HCT116 (cell line): ENCODE measurements at regions not wholly inside any gene's neighbourhood (a gene's known extent, or its start where the extent isn't known, plus 50 kb on each side); places are given as distances from the start of the nearest gene placed in this dataset.
"Not testable (repeated sequence)": the region's sequence is repeated elsewhere in the genome, so short reads cannot be mapped to it uniquely, and the experiment has no call there.

Source experiments
- ATAC-seq: fragments of 200-7000 bp; cut with Tn5 transposase; 2 replicates; pipeline ENCODE4 v1.9.1; 2020; ENCODE audit warnings: mild to moderate bottlenecking, moderate library complexity
- BruUV-seq: library from RNA; stranded (reverse); fragments of 400-500 nt; replicated peaks from 2 replicates; lab custom pipeline; 2021; lab: Mats Ljungman, UMichigan
- CTCF ChIA-PET: fragments of 300-600 bp; sonication (Branson Sonifier 250); formaldehyde crosslinking; loops from one replicate; lab custom pipeline; 2021; ENCODE audit warnings: antibody characterized with exemption; lab: Charles Lee
- POLR2A ChIA-PET: fragments of 300-600, 350-600 bp; sonication (Branson Sonifier 250); formaldehyde crosslinking; loops from one replicate; lab custom pipeline; 2021; ENCODE audit warnings: antibody characterized with exemption; lab: Charles Lee
- RAD21 ChIA-PET, 2 experiments: fragments of 300-600 bp; sonication (Branson Sonifier 250); formaldehyde crosslinking; loops; one replicate each; lab custom pipeline; 2023; ENCODE audit warnings: low total read pairs in 2 of 2; ENCODE audit not compliant: uncharacterized antibody in 2 of 2, unreplicated experiment in 2 of 2, low non-redundant PET in 1 of 2; lab: Charles Lee
- DNase-seq: peaks from one replicate; pipeline ENCODE4 v3.0.0-alpha.2; 2010; ENCODE audit warnings: low read depth, low spot score
- H2AFZ ChIP-seq: fragments of 200-600 bp; shearing (Covaris generic), sonication (generic); 2 replicates; pipeline ENCODE4 v1.6.1; 2017; ENCODE audit warnings: low read depth, mixed run types, mixed read lengths, antibody characterized with exemption, low read length; ENCODE audit not compliant: poor library complexity, severe bottlenecking
- H3K27ac ChIP-seq: 2 replicates; pipeline ENCODE4 v1.5.1; 2012; ENCODE audit warnings: low read depth, low read length
- H3K27me3 ChIP-seq: fragments of 200-600 bp; sonication (generic); 2 replicates; pipeline ENCODE4 v1.6.1; 2016; ENCODE audit warnings: mixed run types, low read length, mixed read lengths; ENCODE audit not compliant: insufficient read depth
- H3K36me3 ChIP-seq, 2 experiments: fragments of 200-500 bp in 1 of 2; fragments of 200-600 bp in 1 of 2; sonication (Bioruptor generic) in 1 of 2; sonication (generic) in 1 of 2; 2 replicates each; pipeline versions ENCODE4 v1.5.1 to v1.6.1; 2014 to 2016; ENCODE audit warnings: low read length in 2 of 2, inconsistent platforms in 1 of 2, mixed read lengths in 1 of 2, mixed run types in 1 of 2; ENCODE audit not compliant: insufficient read depth in 2 of 2, control insufficient read depth in 1 of 2
- H3K4me1 ChIP-seq, 2 experiments: fragments of 200-600 bp in 1 of 2; sonication (generic) in 1 of 2; 2 replicates each; pipeline versions ENCODE4 v1.5.1 to v1.6.1; 2012 to 2017; ENCODE audit warnings: low read length in 2 of 2, inconsistent platforms in 1 of 2, mild to moderate bottlenecking in 1 of 2, mixed read lengths in 1 of 2, mixed run types in 1 of 2, moderate library complexity in 1 of 2; ENCODE audit not compliant: insufficient read depth in 2 of 2, control insufficient read depth in 1 of 2
- H3K4me2 ChIP-seq: fragments of 200-600 bp; sonication (generic); 2 replicates; pipeline ENCODE4 v1.6.1; 2017; ENCODE audit warnings: mixed run types, low read length, mixed read lengths
- H3K4me3 ChIP-seq, 2 experiments: fragments of 200-600 bp in 1 of 2; sonication (generic) in 1 of 2; replicated peaks in 1 of 2; 2 replicates each; pipeline ENCODE4 v1.5.1; 2011 to 2016; ENCODE audit warnings: low read length in 2 of 2, control low read depth in 1 of 2, low read depth in 1 of 2, mild to moderate bottlenecking in 1 of 2, mixed read lengths in 1 of 2, mixed run types in 1 of 2
- H3K79me2 ChIP-seq: fragments of 200-600 bp; sonication (generic); 2 replicates; pipeline ENCODE4 v1.6.1; 2017; ENCODE audit warnings: mild to moderate bottlenecking, mixed run types, low read length, moderate library complexity, mixed read lengths; ENCODE audit not compliant: insufficient read depth
- H3K9ac ChIP-seq: fragments of 200-600 bp; sonication (generic); 2 replicates; pipeline ENCODE4 v1.6.1; 2016; ENCODE audit warnings: low read length, mixed read lengths
- H3K9me2 ChIP-seq: fragments of 200-600 bp; sonication (generic), shearing (Covaris generic); 2 replicates; pipeline ENCODE4 v1.6.1; 2017; ENCODE audit warnings: mixed run types, mild to moderate bottlenecking, moderate library complexity; ENCODE audit not compliant: insufficient read depth
- H3K9me3 ChIP-seq, 2 experiments: fragments of 200-500 bp in 1 of 2; fragments of 200-600 bp in 1 of 2; sonication (Bioruptor generic) in 1 of 2; sonication (generic) in 1 of 2; 2 replicates each; pipeline ENCODE4 v1.6.1; 2014 to 2017; ENCODE audit warnings: low read length in 2 of 2, mixed read lengths in 2 of 2, inconsistent platforms in 1 of 2, low read depth in 1 of 2, mild to moderate bottlenecking in 1 of 2, mixed run types in 1 of 2, moderate library complexity in 1 of 2; ENCODE audit not compliant: control insufficient read depth in 1 of 2, insufficient read depth in 1 of 2
- H4K20me1 ChIP-seq: fragments of 200-600 bp; sonication (generic), shearing (Covaris generic); 2 replicates; pipeline ENCODE4 v1.6.1; 2017; ENCODE audit warnings: mixed run types, mild to moderate bottlenecking, moderate library complexity; ENCODE audit not compliant: insufficient read depth
- ATF3 ChIP-seq: IDR thresholded peaks from 2 replicates; pipeline ENCODE4 v1.6.1; 2012
- CBX3 ChIP-seq: IDR thresholded peaks from 2 replicates; pipeline ENCODE4 v1.6.1; 2012; ENCODE audit warnings: low read depth
- EGR1 ChIP-seq: IDR thresholded peaks from 2 replicates; pipeline ENCODE4 v1.6.1; 2012; ENCODE audit warnings: low read depth
- ELF1 ChIP-seq: IDR thresholded peaks from 2 replicates; pipeline ENCODE4 v1.6.1; 2012; ENCODE audit warnings: low read depth, borderline replicate concordance
- EZH2phosphoT487 ChIP-seq: fragments of 200-600 bp; IDR thresholded peaks from 2 replicates; pipeline ENCODE4 v1.6.1; 2018; ENCODE audit warnings: antibody characterized with exemption, borderline replicate concordance
- FOSL1 ChIP-seq: IDR thresholded peaks from 2 replicates; pipeline ENCODE4 v1.6.1; 2012; ENCODE audit warnings: low read depth
- JUND ChIP-seq: IDR thresholded peaks from 2 replicates; pipeline ENCODE4 v1.6.1; 2012
- POLR2AphosphoS5 ChIP-seq: IDR thresholded peaks from 2 replicates; pipeline ENCODE4 v1.6.1; 2011; ENCODE audit warnings: mild to moderate bottlenecking, low read depth, low read length, moderate library complexity
- REST ChIP-seq: IDR thresholded peaks from 2 replicates; pipeline ENCODE4 v1.6.1; 2012; ENCODE audit warnings: low read depth
- SIN3A ChIP-seq: IDR thresholded peaks from 2 replicates; pipeline ENCODE4 v1.6.1; 2012; ENCODE audit warnings: low read depth
- SP1 ChIP-seq: IDR thresholded peaks from 2 replicates; pipeline ENCODE4 v1.6.1; 2012; ENCODE audit warnings: low read depth
- TCF7L2 ChIP-seq: IDR thresholded peaks from 2 replicates; pipeline ENCODE4 v1.7.0; 2011; ENCODE audit warnings: borderline replicate concordance, inconsistent platforms; ENCODE audit not compliant: insufficient read depth, insufficient read length; ENCODE audit errors: extremely low read depth
- ZBTB33 ChIP-seq: IDR thresholded peaks from 2 replicates; pipeline ENCODE4 v1.6.1; 2011; ENCODE audit warnings: mild to moderate bottlenecking, low read length, moderate library complexity; ENCODE audit not compliant: insufficient replicate concordance; ENCODE audit errors: extremely low read depth
- intact Hi-C: fragments of 100-400 bp; cut with micrococcal nuclease; formaldehyde crosslinking; loops from 2 replicates; pipeline ENCODE4 v1.10.0; 2022

- no TSS peak for BruUV-seq
- Histone ChIP-seq H3K79me2 (no peaks in the 10 kb centered on the region), H4K20me1 (no peaks in the 10 kb centered on the region), H3K4me3 (no peak overlapping the region), H3K9ac (no peak overlapping the region), H3K9me2 (no peaks in the 10 kb centered on the region), H3K4me1 (no peaks in the 10 kb centered on the region), H3K36me3 (no peaks in the 10 kb centered on the region), H3K9me3 (peaks cover 0 to 5% of the 10 kb centered on the region in 2 experiments; a peak in 2 of 4 replicates), H2AFZ (no peak overlapping the region), H3K27me3 (no peaks in the 10 kb centered on the region), H3K4me2 (no peak overlapping the region), H3K27ac (no peak overlapping the region)
- DNase-seq (no peak), ATAC-seq (no peak)
- RAD21 ChIA-PET = no interaction called here
- POLR2A ChIA-PET = no interaction called here
- no peak for TF ChIP-seq EGR1
- TF ChIP-seq JUND = no peak
- TF ChIP-seq ATF3 = no peak
- no peak for TF ChIP-seq TCF7L2
- no peak for TF ChIP-seq POLR2AphosphoS5
- TF ChIP-seq ELF1 = no peak
- TF ChIP-seq SIN3A = no peak
- TF ChIP-seq FOSL1 = no peak
- no peak for TF ChIP-seq SP1
- no peak for TF ChIP-seq REST
- no peak for TF ChIP-seq ZBTB33
- TF ChIP-seq CBX3 = no peak
- no peak for TF ChIP-seq EZH2phosphoT487
- intact Hi-C loops = no loop called here
- CTCF ChIA-PET = no interaction called here
Observed at GRCh38 chr5:165410476-165410875, 1905.1 kb downstream of the MAT2B start.

DNA sequence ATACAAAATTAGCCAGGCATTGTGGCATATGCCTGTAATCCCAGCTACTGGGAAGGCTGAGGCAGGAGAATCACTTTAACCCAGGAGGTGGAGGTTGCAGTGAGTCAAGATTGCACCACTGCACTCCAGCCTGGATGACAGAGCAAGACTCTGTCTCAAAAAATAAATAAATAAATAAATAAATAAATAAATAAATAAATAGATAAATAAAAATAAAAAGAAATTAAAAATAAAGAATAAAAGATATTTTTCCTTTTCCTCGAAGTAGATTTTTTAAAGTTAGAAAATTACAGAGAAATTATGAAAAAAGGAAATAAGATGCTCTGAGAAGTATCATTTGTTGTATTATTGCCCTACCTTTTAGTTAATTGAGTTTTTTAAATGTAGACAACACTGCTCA is 1906.1 kb downstream of the MAT2B start:
- H3K9me3 ChIP-seq, ATAC-seq, POLR2A ChIA-PET: not testable (repeated sequence)

More for the DNA sequence above, 1906.1 kb downstream of the MAT2B start:
- H2AFZ ChIP-seq, H3K4me2 ChIP-seq, H3K36me3 ChIP-seq, DNase-seq, CTCF ChIA-PET, intact Hi-C loops, H3K4me3 ChIP-seq, H3K9ac ChIP-seq, RAD21 ChIA-PET, H3K9me2 ChIP-seq, BruUV-seq, H3K4me1 ChIP-seq, H3K27ac ChIP-seq, H3K27me3 ChIP-seq, H3K79me2 ChIP-seq, H4K20me1 ChIP-seq: not testable (repeated sequence)
